Coronary artery (tissue), 2 donors: ENCODE measurements at regions not wholly inside any gene's neighbourhood (a gene's known extent, or its start where the extent isn't known, plus 50 kb on each side); places are given as distances from the start of the nearest gene placed in this dataset.

Experiments used
- DNase-seq: peaks from one replicate; pipeline ENCODE4 v3.0.0-alpha.2; 2017; ENCODE audit warnings: low spot score
- H3K27ac ChIP-seq, 2 donors: fragments of 200-600 bp; sonication (generic); one replicate each; pipeline ENCODE4 v1.5.1; 2016 to 2019
- H3K4me3 ChIP-seq: fragments of 200-600 bp; sonication (generic); 2 replicates; pipeline ENCODE4 v1.5.1; 2016; ENCODE audit warnings: mild to moderate bottlenecking, moderate library complexity
- TF ChIP-seq, protein P1 (sequence below): fragments of 200-600 bp; sonication (generic); IDR thresholded peaks from one replicate; pipeline ENCODE4 v1.5.1; 2019; ENCODE audit warnings: antibody characterized with exemption

- TF ChIP-seq, protein P1, sequence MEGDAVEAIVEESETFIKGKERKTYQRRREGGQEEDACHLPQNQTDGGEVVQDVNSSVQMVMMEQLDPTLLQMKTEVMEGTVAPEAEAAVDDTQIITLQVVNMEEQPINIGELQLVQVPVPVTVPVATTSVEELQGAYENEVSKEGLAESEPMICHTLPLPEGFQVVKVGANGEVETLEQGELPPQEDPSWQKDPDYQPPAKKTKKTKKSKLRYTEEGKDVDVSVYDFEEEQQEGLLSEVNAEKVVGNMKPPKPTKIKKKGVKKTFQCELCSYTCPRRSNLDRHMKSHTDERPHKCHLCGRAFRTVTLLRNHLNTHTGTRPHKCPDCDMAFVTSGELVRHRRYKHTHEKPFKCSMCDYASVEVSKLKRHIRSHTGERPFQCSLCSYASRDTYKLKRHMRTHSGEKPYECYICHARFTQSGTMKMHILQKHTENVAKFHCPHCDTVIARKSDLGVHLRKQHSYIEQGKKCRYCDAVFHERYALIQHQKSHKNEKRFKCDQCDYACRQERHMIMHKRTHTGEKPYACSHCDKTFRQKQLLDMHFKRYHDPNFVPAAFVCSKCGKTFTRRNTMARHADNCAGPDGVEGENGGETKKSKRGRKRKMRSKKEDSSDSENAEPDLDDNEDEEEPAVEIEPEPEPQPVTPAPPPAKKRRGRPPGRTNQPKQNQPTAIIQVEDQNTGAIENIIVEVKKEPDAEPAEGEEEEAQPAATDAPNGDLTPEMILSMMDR: no peak
These were observed 82.0 kb downstream of the ENGASE start for GRCh38 chr17:79156463-79157095.

DNA sequence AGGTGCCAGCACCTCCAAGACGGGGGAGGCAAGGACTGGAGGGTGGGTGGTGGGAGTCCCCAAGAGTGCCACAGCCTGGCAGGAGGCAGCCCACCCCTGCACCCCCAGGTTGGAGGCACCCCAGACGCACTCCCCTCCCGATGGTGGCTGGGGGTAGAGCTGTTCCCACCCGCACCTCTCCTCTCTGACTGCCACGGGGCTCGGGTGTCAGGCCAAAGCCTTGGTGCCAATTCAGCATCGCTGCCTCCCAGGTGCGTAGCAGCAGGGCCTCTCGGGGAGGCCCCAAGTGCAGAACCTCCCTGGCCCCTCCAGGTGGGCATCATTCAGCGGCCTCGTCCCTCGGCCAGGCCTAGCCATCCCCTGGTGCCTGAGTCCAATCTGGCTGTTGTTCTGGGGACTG is 81.1 kb downstream of the ENGASE start:
- DNase-seq: no peak
- H3K27ac ChIP-seq: no peak overlapping the region
- H3K4me3 ChIP-seq: no peak overlapping the region
- TF ChIP-seq, protein P1: no peak

More at GRCh38 chr17:79156463-79157095, 82.0 kb downstream of the ENGASE start:
- DNase-seq: no peak
- H3K27ac ChIP-seq: no peak overlapping the region
- no peak overlapping the region for H3K4me3 ChIP-seq

- no peak overlapping the region for H3K4me3 ChIP-seq
- TF ChIP-seq, protein P1: no peak
- H3K27ac ChIP-seq: no peak overlapping the region
- no peak for DNase-seq
These were observed 80.4 kb downstream of the ENGASE start for GRCh38 chr17:79154951-79155585.

DNA sequence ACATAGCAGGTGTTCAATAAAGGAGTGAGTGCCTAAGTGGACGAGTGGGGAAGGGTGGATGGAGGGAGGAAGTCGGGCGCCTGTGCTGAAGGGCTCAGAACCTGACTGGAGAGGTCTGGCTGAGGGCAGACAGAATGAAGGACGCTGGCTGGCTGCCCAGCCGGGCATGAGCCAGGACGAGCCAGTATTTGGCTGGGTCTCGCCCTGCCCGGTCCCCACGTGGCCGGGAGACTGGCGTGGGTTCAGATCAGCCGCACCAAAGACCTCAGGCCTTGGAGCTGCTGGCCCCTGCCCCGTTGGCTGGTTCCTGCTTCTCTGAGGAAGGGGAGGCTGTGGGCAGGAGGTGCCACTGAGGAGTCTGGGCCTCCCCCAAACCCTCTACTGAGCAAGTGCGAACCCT is 79.8 kb downstream of the ENGASE start:
- TF ChIP-seq, protein P1: no peak
- Histone ChIP-seq H3K27ac (no peak overlapping the region), H3K4me3 (no peak overlapping the region)
- no peak for DNase-seq

- Histone ChIP-seq H3K4me3 (no peak overlapping the region), H3K27ac (no peak overlapping the region)
- DNase-seq: no peak
- TF ChIP-seq, protein P1: no peak
These were observed 78.9 kb downstream of the ENGASE start for GRCh38 chr17:79153367-79154130.

DNA sequence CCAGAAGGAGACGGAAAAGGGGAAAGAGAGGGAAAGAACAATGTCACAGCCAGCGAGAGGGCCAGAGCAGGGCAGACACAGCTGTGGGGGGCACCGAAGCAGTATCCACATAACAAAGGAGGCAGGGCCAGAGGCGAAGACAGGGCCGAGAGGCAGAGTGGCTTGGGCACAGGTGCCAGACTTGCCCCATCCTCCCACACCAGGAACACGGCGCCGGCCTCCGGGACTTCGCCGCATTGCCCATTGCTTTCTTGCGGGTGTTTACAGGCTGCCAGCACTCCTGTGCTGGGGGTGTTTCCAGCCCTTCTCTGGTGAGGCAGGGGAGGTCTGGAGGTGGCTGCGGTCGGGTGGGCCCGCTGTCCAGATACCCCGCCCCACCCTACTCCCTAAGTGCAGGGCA is 78.0 kb downstream of the ENGASE start:
- H3K4me3 ChIP-seq: no peak overlapping the region
- DNase-seq: no peak
- no peak overlapping the region for H3K27ac ChIP-seq
- TF ChIP-seq, protein P1: no peak
